OCI-LY1 (cell line): ENCODE measurements at regions not wholly inside any gene's neighbourhood (a gene's known extent, or its start where the extent isn't known, plus 50 kb on each side); places are given as distances from the start of the nearest gene placed in this dataset.

Experiments used
- H2AFZ ChIP-seq: fragments of 200-600 bp; sonication (generic), shearing (Covaris generic); 2 replicates; pipeline ENCODE4 v1.6.0; 2014; ENCODE audit warnings: antibody characterized with exemption, mild to moderate bottlenecking, low read length
- H3F3A ChIP-seq: fragments of 200-600 bp; sonication (generic), shearing (Covaris generic); 2 replicates; pipeline ENCODE4 v1.6.0; 2014; ENCODE audit warnings: mild to moderate bottlenecking, antibody characterized with exemption, low read length, moderate library complexity; ENCODE audit not compliant: insufficient read depth
- H3K27ac ChIP-seq: fragments of 200-600 bp; sonication (generic); 2 replicates; pipeline ENCODE4 v1.5.1; 2014; ENCODE audit warnings: low read length, mixed run types, mild to moderate bottlenecking, low read depth; ENCODE audit not compliant: poor library complexity, severe bottlenecking
- H3K27me3 ChIP-seq: fragments of 200-600 bp; sonication (generic); 2 replicates; pipeline ENCODE4 v1.6.0; 2014; ENCODE audit warnings: antibody characterized with exemption, mild to moderate bottlenecking, low read length, moderate library complexity; ENCODE audit not compliant: insufficient read depth
- H3K36me3 ChIP-seq: fragments of 200-600 bp; sonication (generic); 2 replicates; pipeline ENCODE4 v1.6.1; 2014; ENCODE audit warnings: mild to moderate bottlenecking, antibody characterized with exemption, low read length, moderate library complexity, mixed read lengths; ENCODE audit not compliant: insufficient read depth
- H3K4me1 ChIP-seq: fragments of 200-600 bp; sonication (generic); 2 replicates; pipeline ENCODE4 v1.5.1; 2014; ENCODE audit warnings: mild to moderate bottlenecking, low read length, moderate library complexity; ENCODE audit not compliant: insufficient read depth, severe bottlenecking
- H3K4me2 ChIP-seq: fragments of 200-600 bp; sonication (generic), shearing (Covaris generic); 2 replicates; pipeline ENCODE4 v1.6.1; 2014; ENCODE audit warnings: low read length
- H3K4me3 ChIP-seq: fragments of 200-600 bp; sonication (generic); 2 replicates; pipeline ENCODE4 v1.5.1; 2014; ENCODE audit warnings: low read length, low read depth, mild to moderate bottlenecking, mixed read lengths; ENCODE audit not compliant: poor library complexity, severe bottlenecking
- H3K79me2 ChIP-seq: fragments of 200-600 bp; shearing (Covaris generic); 2 replicates; pipeline ENCODE4 v1.6.1; 2016; ENCODE audit warnings: mixed run types, low read length, mixed read lengths; ENCODE audit not compliant: insufficient read depth
- H3K9ac ChIP-seq: fragments of 200-600 bp; sonication (generic), shearing (Covaris generic); 2 replicates; pipeline ENCODE4 v1.6.1; 2014; ENCODE audit warnings: mild to moderate bottlenecking, low read length, mixed read lengths
- H3K9me2 ChIP-seq: fragments of 200-600 bp; sonication (generic), shearing (Covaris generic); 2 replicates; pipeline ENCODE4 v1.6.1; 2014; ENCODE audit warnings: low read depth, mild to moderate bottlenecking, low read length, mixed read lengths
- H3K9me3 ChIP-seq: fragments of 200-600 bp; shearing (Covaris generic); 2 replicates; pipeline ENCODE4 v1.6.1; 2014; ENCODE audit warnings: low read length, mixed read lengths
- H4K20me1 ChIP-seq: fragments of 200-600 bp; sonication (generic), shearing (Covaris generic); 2 replicates; pipeline ENCODE4 v1.6.0; 2016; ENCODE audit warnings: mild to moderate bottlenecking, low read length; ENCODE audit not compliant: insufficient read depth
- CTCF ChIP-seq: fragments of 200-600 bp; sonication (generic), shearing (Covaris generic); IDR thresholded peaks from 2 replicates; pipeline ENCODE4 v1.5.1; 2017; ENCODE audit warnings: mild to moderate bottlenecking, antibody characterized with exemption, low read length, moderate library complexity, mixed read lengths
- EZH2 ChIP-seq: fragments of 200-600 bp; sonication (generic), shearing (Covaris generic); IDR thresholded peaks from 2 replicates; pipeline ENCODE4 v1.8.0; 2017; ENCODE audit warnings: borderline replicate concordance, mixed run types, mild to moderate bottlenecking, antibody characterized with exemption, low read length, moderate library complexity, mixed read lengths

GRCh38 chr1:29433830-29434229 is 197.5 kb downstream of the PTPRU start:
- Histone ChIP-seq H3K9me2 (no peaks in the 10 kb centered on the region), H3K79me2 (no peaks in the 10 kb centered on the region), H4K20me1 (no peaks in the 10 kb centered on the region), H3F3A (no peaks in the 10 kb centered on the region), H3K9me3 (no peaks in the 10 kb centered on the region), H3K27ac (no peak overlapping the region), H3K4me2 (no peak overlapping the region), H3K36me3 (no peaks in the 10 kb centered on the region), H3K4me1 (no peaks in the 10 kb centered on the region), H3K27me3 (peaks cover 6% of the 10 kb centered on the region; the same call in 1 of the 2 replicates), H3K9ac (no peak overlapping the region), H3K4me3 (no peak overlapping the region), H2AFZ (no peak overlapping the region)
- TF ChIP-seq CTCF, result no peak

GRCh38 chr1:29431138-29431537 is 194.8 kb downstream of the PTPRU start:
- H4K20me1 ChIP-seq, result no peaks in the 10 kb centered on the region
- H3K4me3 ChIP-seq, result no peak overlapping the region
- no peaks in the 10 kb centered on the region for H3K9me3 ChIP-seq
- H3K9me2 ChIP-seq, result no peaks in the 10 kb centered on the region
- H3K36me3 ChIP-seq, result no peaks in the 10 kb centered on the region
- no peak overlapping the region for H3K4me2 ChIP-seq
- no peaks in the 10 kb centered on the region for H3K4me1 ChIP-seq
- peaks cover 4% of the 10 kb centered on the region; the same call in 1 of the 2 replicates for H3K27me3 ChIP-seq
- no peak overlapping the region for H3K27ac ChIP-seq
- no peaks in the 10 kb centered on the region for H3F3A ChIP-seq
- no peak overlapping the region for H3K9ac ChIP-seq
- no peaks in the 10 kb centered on the region for H3K79me2 ChIP-seq
- no peak for TF ChIP-seq CTCF
- no peak for TF ChIP-seq EZH2
- H2AFZ ChIP-seq, result no peak overlapping the region

- H3K36me3 ChIP-seq, result no peaks in the 10 kb centered on the region
- no peak overlapping the region for H3K9ac ChIP-seq
- no peaks in the 10 kb centered on the region for H3K4me1 ChIP-seq
- no peaks in the 10 kb centered on the region for H4K20me1 ChIP-seq
- H3K9me3 ChIP-seq, result no peaks in the 10 kb centered on the region
- H3K79me2 ChIP-seq, result no peaks in the 10 kb centered on the region
- no peaks in the 10 kb centered on the region for H3K9me2 ChIP-seq
- H2AFZ ChIP-seq, result no peak overlapping the region
- no peaks in the 10 kb centered on the region for H3F3A ChIP-seq
- no peak overlapping the region for H3K4me2 ChIP-seq
- H3K4me3 ChIP-seq, result no peak overlapping the region
- H3K27me3 ChIP-seq, result peaks cover 4% of the 10 kb centered on the region; the same call in 1 of the 2 replicates
- H3K27ac ChIP-seq, result no peak overlapping the region
- TF ChIP-seq CTCF (no peak), EZH2 (no peak)
Observed at GRCh38 chr1:29429656-29430055, 193.3 kb downstream of the PTPRU start.
